Gastroesophageal sphincter (tissue), 4 donors: ENCODE measurements at regions not wholly inside any gene's neighbourhood (a gene's known extent, or its start where the extent isn't known, plus 50 kb on each side); places are given as distances from the start of the nearest gene placed in this dataset.

ENCODE experiments used
- ATAC-seq: fragments of 150-250 bp; one replicate; pipeline ENCODE4 v1.9.1; 2016; ENCODE audit warnings: mild to moderate bottlenecking, moderate library complexity
- H3K27ac ChIP-seq, 4 donors: fragments of 200-600 bp; sonication (generic) in 3 of 4; 1 replicate in 3 of 4; 2 replicates in 1 of 4; pipeline ENCODE4 v1.5.1; 2016 to 2019
- H3K27me3 ChIP-seq: fragments of 200-600 bp; sonication (generic); one replicate; pipeline ENCODE4 v1.5.1; 2019
- H3K36me3 ChIP-seq, 2 donors: fragments of 200-600 bp; sonication (generic); one replicate each; pipeline ENCODE4 v1.5.1; 2019; ENCODE audit warnings: control low read depth in 1 of 2
- H3K4me1 ChIP-seq, 3 donors: fragments of 200-600 bp; sonication (generic); 1 replicate in 2 of 3; 2 replicates in 1 of 3; pipeline ENCODE4 v1.5.1; 2016 to 2019; ENCODE audit warnings: control low read depth in 2 of 3
- H3K4me3 ChIP-seq, 2 donors: fragments of 200-600 bp; sonication (generic); one replicate each; pipeline ENCODE4 v1.5.1; 2019; ENCODE audit warnings: mild to moderate bottlenecking in 1 of 2, moderate library complexity in 1 of 2
- H3K9me3 ChIP-seq, 3 donors: fragments of 200-600 bp; sonication (generic); one replicate each; pipeline ENCODE4 v1.5.1; 2017 to 2019; ENCODE audit warnings: control low read depth in 2 of 3
- EP300 ChIP-seq: sonication (generic); formaldehyde crosslinking; IDR thresholded peaks from one replicate; pipeline ENCODE4 v1.6.1; 2017; ENCODE audit warnings: antibody characterized with exemption, mild to moderate bottlenecking
- POLR2A ChIP-seq, 2 donors: fragments of 450-650 bp; IDR thresholded peaks; one replicate each; pipeline ENCODE4 v1.6.1; 2017; ENCODE audit warnings: antibody characterized with exemption in 2 of 2, mild to moderate bottlenecking in 2 of 2, moderate library complexity in 1 of 2
- POLR2AphosphoS5 ChIP-seq: sonication (generic); formaldehyde crosslinking; IDR thresholded peaks from one replicate; pipeline ENCODE4 v1.6.1; 2017; ENCODE audit warnings: antibody characterized with exemption
- WGBS, 2 donors: methylation state at CpG; one replicate each; pipeline ENCODE4 v1.1.5; 2018; ENCODE audit warnings: low coverage in 1 of 2; 5-methylcytosine and 5-hydroxymethylcytosine counted together
- TF ChIP-seq, protein P1 (sequence below), 4 experiments: fragments of 200-600 bp in 2 of 4; fragments of 450-650 bp in 2 of 4; sonication (generic) in 1 of 4; IDR thresholded peaks; one replicate each; pipeline ENCODE4 v1.5.1; 2017 to 2019; ENCODE audit warnings: antibody characterized with exemption in 4 of 4, mild to moderate bottlenecking in 2 of 4, moderate library complexity in 2 of 4

DNA sequence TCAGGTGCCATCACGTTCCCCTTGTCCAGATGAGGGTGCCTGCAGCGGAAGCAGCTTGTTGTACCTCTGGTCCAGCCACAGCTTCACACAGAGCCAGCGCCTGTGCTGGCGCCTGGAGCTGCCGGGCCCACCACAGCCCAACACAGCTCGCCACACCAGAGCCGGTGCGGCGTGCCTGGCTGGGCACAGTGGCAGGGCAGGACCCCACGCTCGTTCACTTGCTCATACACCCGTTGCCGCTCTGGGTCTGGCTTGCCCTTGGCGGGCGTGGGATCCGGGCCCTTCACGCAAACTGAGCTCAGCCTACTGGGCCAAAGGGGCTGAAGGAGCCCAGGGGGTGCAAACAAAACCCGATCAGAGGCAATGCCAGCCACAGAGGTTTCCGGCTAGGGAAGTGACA lies 492.5 kb upstream of the MANEA start:
- no peaks in the 10 kb centered on the region for H3K27me3 ChIP-seq
- no peak overlapping the region for H3K27ac ChIP-seq
- no peaks in the 10 kb centered on the region for H3K9me3 ChIP-seq
- no peak for ATAC-seq
- no peak overlapping the region for H3K4me3 ChIP-seq
- H3K36me3 ChIP-seq = no peaks in the 10 kb centered on the region
- 100% methylated on average over 2 of the region's 19 CpGs; no CpG with 5 or more reads in 1 of the 2 donors for WGBS, 2 donors
- peaks cover 0 to 8% (median 0%) of the 10 kb centered on the region in 3 donors for H3K4me1 ChIP-seq
- TF ChIP-seq POLR2AphosphoS5 (no peak), POLR2A (IDR thresholded peaks at IDR 0.05) (no peak), EP300 (no peak)
- TF ChIP-seq, protein P1, sequence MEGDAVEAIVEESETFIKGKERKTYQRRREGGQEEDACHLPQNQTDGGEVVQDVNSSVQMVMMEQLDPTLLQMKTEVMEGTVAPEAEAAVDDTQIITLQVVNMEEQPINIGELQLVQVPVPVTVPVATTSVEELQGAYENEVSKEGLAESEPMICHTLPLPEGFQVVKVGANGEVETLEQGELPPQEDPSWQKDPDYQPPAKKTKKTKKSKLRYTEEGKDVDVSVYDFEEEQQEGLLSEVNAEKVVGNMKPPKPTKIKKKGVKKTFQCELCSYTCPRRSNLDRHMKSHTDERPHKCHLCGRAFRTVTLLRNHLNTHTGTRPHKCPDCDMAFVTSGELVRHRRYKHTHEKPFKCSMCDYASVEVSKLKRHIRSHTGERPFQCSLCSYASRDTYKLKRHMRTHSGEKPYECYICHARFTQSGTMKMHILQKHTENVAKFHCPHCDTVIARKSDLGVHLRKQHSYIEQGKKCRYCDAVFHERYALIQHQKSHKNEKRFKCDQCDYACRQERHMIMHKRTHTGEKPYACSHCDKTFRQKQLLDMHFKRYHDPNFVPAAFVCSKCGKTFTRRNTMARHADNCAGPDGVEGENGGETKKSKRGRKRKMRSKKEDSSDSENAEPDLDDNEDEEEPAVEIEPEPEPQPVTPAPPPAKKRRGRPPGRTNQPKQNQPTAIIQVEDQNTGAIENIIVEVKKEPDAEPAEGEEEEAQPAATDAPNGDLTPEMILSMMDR (IDR thresholded peaks at IDR 0.05) = no peak

GRCh38 chr6:95087394-95088097 lies 489.8 kb upstream of the MANEA start:
- Histone ChIP-seq H3K9me3 (no peaks in the 10 kb centered on the region), H3K4me3 (no peak overlapping the region), H3K4me1 (peaks cover 0 to 8% (median 0%) of the 10 kb centered on the region in 3 donors), H3K27me3 (peaks cover 2% of the 10 kb centered on the region), H3K27ac (no peak overlapping the region), H3K36me3 (no peaks in the 10 kb centered on the region)
- 17 to 18% methylated on average over 8 of the region's 8 CpGs for WGBS, 2 donors
- TF ChIP-seq POLR2A (IDR thresholded peaks at IDR 0.05) (no peak), POLR2AphosphoS5 (no peak), EP300 (no peak)
- TF ChIP-seq, protein P1 (IDR thresholded peaks at IDR 0.05) = no peak
- ATAC-seq = no peak

DNA sequence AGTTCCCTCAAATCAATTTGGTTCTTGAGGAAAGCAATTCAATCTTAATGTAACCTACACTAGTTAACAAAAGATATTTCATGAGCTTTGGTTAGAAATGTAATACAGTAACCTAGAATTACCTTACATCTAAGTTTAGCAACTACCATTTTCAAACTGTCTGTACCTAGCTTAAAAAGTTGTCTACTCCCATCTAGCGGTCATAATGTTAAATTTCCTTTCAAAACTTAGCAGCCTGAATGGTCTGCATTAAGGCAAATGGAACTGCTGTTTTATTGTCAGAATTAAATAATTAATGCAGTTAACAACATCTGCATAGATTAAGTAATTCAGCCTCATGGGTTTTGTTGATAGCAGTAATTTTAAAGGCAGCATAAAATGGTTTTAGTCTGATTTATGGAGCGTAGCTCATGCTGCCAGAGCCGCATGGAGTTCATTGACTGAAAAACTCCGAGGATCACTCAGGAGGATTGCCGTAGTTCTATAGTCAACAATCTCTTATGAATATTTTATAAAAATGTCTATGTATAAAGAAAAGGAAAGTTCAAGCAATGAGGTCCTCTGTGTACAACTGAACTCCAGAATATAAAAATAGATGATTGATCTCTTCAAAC lies 485.4 kb upstream of the MANEA start:
- Histone ChIP-seq H3K4me3 (no peak overlapping the region), H3K27ac (no peak overlapping the region), H3K36me3 (no peaks in the 10 kb centered on the region), H3K27me3 (peaks cover 10% of the 10 kb centered on the region), H3K9me3 (no peaks in the 10 kb centered on the region), H3K4me1 (peaks cover 0 to 8% (median 0%) of the 10 kb centered on the region in 3 donors)
- 42 to 62% methylated on average over 5 of the region's 5 CpGs for WGBS, 2 donors
- no peak for ATAC-seq
- TF ChIP-seq, protein P1 (IDR thresholded peaks at IDR 0.05) = peak in 3 of 4 experiments; percentile 24 to 47 (median 28)
- no peak for TF ChIP-seq EP300
- TF ChIP-seq POLR2A (IDR thresholded peaks at IDR 0.05) = no peak
- TF ChIP-seq POLR2AphosphoS5 = no peak

GRCh38 chr6:95093154-95093553 lies 484.2 kb upstream of the MANEA start:
- H3K27ac ChIP-seq = no peak overlapping the region
- no peaks in the 10 kb centered on the region for H3K9me3 ChIP-seq
- no peaks in the 10 kb centered on the region for H3K36me3 ChIP-seq
- 36 to 57% methylated on average over 3 to 4 of the region's 4 CpGs for WGBS, 2 donors
- ATAC-seq = no peak
- H3K4me3 ChIP-seq = no peak overlapping the region
- TF ChIP-seq, protein P1 (IDR thresholded peaks at IDR 0.05) = no peak
- H3K4me1 ChIP-seq = no peaks in the 10 kb centered on the region
- peaks cover 10% of the 10 kb centered on the region for H3K27me3 ChIP-seq
